Neural cell (in vitro differentiated cells): ENCODE measurements at regions not wholly inside any gene's neighbourhood (a gene's known extent, or its start where the extent isn't known, plus 50 kb on each side); places are given as distances from the start of the nearest gene placed in this dataset.

Experiments used
- EP300 ChIP-seq: fragments of 450-650 bp; conservative IDR thresholded peaks from 2 replicates; pipeline ENCODE4 v1.6.1; 2014; ENCODE audit warnings: antibody characterized with exemption, mild to moderate bottlenecking, moderate library complexity; ENCODE audit not compliant: poor library complexity, severe bottlenecking
- TF ChIP-seq, protein P1 (sequence below): fragments of 450-650 bp; IDR thresholded peaks from 2 replicates; pipeline ENCODE4 v1.5.1; 2014; ENCODE audit warnings: antibody characterized with exemption, mild to moderate bottlenecking, moderate library complexity; ENCODE audit not compliant: poor library complexity, severe bottlenecking

- TF ChIP-seq, protein P1, sequence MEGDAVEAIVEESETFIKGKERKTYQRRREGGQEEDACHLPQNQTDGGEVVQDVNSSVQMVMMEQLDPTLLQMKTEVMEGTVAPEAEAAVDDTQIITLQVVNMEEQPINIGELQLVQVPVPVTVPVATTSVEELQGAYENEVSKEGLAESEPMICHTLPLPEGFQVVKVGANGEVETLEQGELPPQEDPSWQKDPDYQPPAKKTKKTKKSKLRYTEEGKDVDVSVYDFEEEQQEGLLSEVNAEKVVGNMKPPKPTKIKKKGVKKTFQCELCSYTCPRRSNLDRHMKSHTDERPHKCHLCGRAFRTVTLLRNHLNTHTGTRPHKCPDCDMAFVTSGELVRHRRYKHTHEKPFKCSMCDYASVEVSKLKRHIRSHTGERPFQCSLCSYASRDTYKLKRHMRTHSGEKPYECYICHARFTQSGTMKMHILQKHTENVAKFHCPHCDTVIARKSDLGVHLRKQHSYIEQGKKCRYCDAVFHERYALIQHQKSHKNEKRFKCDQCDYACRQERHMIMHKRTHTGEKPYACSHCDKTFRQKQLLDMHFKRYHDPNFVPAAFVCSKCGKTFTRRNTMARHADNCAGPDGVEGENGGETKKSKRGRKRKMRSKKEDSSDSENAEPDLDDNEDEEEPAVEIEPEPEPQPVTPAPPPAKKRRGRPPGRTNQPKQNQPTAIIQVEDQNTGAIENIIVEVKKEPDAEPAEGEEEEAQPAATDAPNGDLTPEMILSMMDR = no peak
- no peak for TF ChIP-seq EP300
These were observed 68.8 kb upstream of the APC start for GRCh38 chr5:112668911-112669310.
